ENCODE measurements at regions not wholly inside any gene's neighbourhood (a gene's known extent, or its start where the extent isn't known, plus 50 kb on each side); places are given as distances from the start of the nearest gene placed in this dataset.

DNA sequence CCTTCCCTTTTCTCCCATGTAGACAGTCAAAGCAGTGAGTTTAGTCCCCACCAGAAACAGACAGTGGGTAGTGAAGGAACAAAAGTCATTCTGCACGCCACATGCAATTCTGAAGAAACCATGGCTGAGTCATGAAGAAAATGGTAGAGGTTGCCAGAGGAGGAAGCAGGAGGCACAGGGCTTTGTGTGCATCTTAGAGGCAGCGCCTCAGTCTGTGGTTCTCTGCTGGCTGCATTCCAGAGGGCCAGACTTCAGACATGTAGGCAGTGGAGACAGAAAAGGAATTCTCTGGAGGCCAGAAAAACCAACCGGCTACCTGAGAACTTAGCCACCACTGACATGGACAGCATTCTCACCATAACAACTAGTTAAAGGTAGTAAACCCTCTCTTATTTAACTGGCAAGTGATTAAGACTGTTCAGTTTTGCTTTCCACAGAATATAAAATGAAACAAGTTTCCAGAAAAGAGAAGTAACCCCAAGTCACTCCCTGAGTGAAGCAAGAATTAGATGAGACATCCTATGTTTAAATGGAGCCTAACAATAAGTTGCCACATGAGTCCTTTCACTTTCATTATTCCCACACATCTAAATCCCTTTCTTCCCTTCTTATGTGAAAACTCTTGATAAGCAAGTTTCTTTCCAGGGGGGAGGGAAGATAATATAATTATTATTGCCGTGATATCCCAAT lies 556.1 kb downstream of the SOX6 start:
- TF ChIP-seq, protein P1, sequence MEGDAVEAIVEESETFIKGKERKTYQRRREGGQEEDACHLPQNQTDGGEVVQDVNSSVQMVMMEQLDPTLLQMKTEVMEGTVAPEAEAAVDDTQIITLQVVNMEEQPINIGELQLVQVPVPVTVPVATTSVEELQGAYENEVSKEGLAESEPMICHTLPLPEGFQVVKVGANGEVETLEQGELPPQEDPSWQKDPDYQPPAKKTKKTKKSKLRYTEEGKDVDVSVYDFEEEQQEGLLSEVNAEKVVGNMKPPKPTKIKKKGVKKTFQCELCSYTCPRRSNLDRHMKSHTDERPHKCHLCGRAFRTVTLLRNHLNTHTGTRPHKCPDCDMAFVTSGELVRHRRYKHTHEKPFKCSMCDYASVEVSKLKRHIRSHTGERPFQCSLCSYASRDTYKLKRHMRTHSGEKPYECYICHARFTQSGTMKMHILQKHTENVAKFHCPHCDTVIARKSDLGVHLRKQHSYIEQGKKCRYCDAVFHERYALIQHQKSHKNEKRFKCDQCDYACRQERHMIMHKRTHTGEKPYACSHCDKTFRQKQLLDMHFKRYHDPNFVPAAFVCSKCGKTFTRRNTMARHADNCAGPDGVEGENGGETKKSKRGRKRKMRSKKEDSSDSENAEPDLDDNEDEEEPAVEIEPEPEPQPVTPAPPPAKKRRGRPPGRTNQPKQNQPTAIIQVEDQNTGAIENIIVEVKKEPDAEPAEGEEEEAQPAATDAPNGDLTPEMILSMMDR (IDR thresholded peaks at IDR 0.05) = no peak
- Histone ChIP-seq H3K4me3 (no peak overlapping the region), H3K27me3 (no peaks in the 10 kb centered on the region), H3K4me1 (peaks cover 0 to 29% (median 0%) of the 10 kb centered on the region in 12 donors), H3K9me3 (no peaks in the 10 kb centered on the region), H3K36me3 (no peaks in the 10 kb centered on the region), H3K27ac (peak overlapping the region in 3 of 12 donors; percentile 12 to 91 (median 22))
- intact Hi-C loops (cut with DNase I) = no loop called here
- ATAC-seq = peak; percentile 32 to 78 (median 56)
- DNase-seq = peak in 3 of 5 donors; percentile 45 to 69 (median 50)
- WGBS, 4 donors = 63 to 77% (median 67%) methylated on average over 4 of the region's 4 CpGs

DNA sequence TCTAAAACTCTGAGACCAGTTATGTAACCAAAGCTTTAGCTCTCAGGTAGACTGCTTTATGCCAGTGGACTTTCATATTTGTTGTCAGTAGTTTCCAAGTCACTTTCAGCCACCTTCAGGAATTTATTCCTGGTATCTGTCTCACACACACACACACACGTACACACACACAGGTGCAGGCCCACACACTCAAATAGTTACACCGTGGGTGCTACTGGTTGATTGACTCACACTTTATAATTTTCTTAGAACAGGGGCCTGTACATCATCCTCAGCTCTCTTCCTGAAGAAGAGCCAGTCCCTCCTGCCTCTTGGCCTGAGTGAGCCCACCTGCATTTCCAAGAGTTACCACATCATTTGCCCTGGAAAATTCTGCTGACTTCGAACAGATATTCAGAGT lies 555.2 kb downstream of the SOX6 start:
- 83 to 86% (median 85%) methylated on average over 3 of the region's 3 CpGs for WGBS, 4 donors
- intact Hi-C loops (cut with DNase I) = no loop called here
- TF ChIP-seq POLR2A (IDR thresholded peaks at IDR 0.05) = no peak
- TF ChIP-seq, protein P1 (IDR thresholded peaks at IDR 0.05) = no peak
- H3K4me3 ChIP-seq = no peak overlapping the region
- no peaks in the 10 kb centered on the region for H3K27me3 ChIP-seq
- H3K36me3 ChIP-seq = no peaks in the 10 kb centered on the region
- H3K27ac ChIP-seq = peak overlapping the region in 2 of 12 donors; percentile 22 to 91
- ATAC-seq (no peak), DNase-seq (no peak)
- H3K4me1 ChIP-seq = peaks cover 0 to 29% (median 0%) of the 10 kb centered on the region in 12 donors
- no peaks in the 10 kb centered on the region for H3K9me3 ChIP-seq

DNA sequence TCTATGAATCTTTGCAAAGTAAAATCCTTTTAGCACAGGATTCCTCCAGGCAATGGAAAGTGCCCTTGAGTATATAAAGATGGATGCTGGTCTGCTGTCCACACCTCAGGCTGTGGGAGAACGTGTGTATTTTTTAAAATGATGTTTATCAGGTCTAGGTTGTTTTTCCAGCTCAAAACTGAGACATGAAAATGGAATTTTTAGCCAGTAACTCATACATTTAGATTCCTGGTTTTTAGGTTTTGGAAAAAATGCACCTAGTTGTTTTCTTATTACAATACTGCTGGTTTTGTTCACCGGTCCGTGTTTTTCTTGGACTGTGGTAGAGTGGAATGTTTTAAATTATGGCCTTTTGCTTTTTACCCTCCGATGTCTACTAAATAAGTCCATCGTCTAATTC lies 554.7 kb downstream of the SOX6 start:
- DNase-seq (no peak), ATAC-seq (no peak)
- intact Hi-C loops (cut with DNase I) = no loop called here
- TF ChIP-seq, protein P1 (IDR thresholded peaks at IDR 0.05) = no peak
- no peak for TF ChIP-seq POLR2A (IDR thresholded peaks at IDR 0.05)
- H3K4me1 ChIP-seq = peaks cover 0 to 29% (median 0%) of the 10 kb centered on the region in 12 donors
- WGBS, 4 donors = 71 to 80% (median 74%) methylated on average over 5 of the region's 5 CpGs
- H3K4me3 ChIP-seq = no peak overlapping the region
- H3K27ac ChIP-seq = no peak overlapping the region
- H3K36me3 ChIP-seq = no peaks in the 10 kb centered on the region
- H3K9me3 ChIP-seq = no peaks in the 10 kb centered on the region
- no peaks in the 10 kb centered on the region for H3K27me3 ChIP-seq

DNA sequence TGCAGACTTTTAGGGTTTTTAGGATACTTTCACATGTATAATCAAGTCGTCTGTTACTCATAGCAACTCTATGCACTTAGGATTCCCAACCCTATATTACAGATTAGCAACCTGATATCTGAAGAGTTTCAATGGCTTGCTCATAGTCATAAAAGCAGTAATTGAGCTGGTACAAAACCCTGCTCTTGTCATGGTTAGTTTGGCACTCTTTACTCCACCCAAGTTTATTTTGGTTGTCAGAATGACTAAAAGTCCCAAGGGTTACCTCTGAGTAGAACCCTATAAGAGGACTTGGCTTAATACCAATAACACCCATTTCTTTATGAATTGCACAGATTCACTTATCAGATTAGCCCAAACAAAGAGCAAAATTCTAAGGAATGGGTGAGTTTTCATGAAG lies 550.6 kb downstream of the SOX6 start:
- Histone ChIP-seq H3K36me3 (no peaks in the 10 kb centered on the region), H3K27me3 (no peaks in the 10 kb centered on the region), H3K4me3 (no peak overlapping the region), H3K27ac (no peak overlapping the region), H3K9me3 (no peaks in the 10 kb centered on the region), H3K4me1 (peaks cover 0 to 10% (median 0%) of the 10 kb centered on the region in 12 donors)
- TF ChIP-seq, protein P1 (IDR thresholded peaks at IDR 0.05) = no peak
- no peak for TF ChIP-seq POLR2A (IDR thresholded peaks at IDR 0.05)
- DNase-seq = no peak
- no peak for ATAC-seq
- intact Hi-C loops (cut with DNase I) = no loop called here
- 87 to 96% (median 92%) methylated on average over 1 of the region's 1 CpG for WGBS, 4 donors
